CD14-positive monocyte (primary cell): ENCODE measurements at regions not wholly inside any gene's neighbourhood (a gene's known extent, or its start where the extent isn't known, plus 50 kb on each side); places are given as distances from the start of the nearest gene placed in this dataset.

Experiments used
- DNase-seq, 3 donors: peaks; one replicate each; pipeline ENCODE4 v3.0.0-alpha.2; 2011 to 2022
- H2AFZ ChIP-seq: 2 replicates; pipeline ENCODE4 v1.6.0; 2012; ENCODE audit warnings: mild to moderate bottlenecking, low read depth, low read length, inconsistent platforms; ENCODE audit not compliant: insufficient read depth, poor library complexity, severe bottlenecking
- H3K27ac ChIP-seq, 2 donors: 1 replicate in 1 of 2; 2 replicates in 1 of 2; pipeline ENCODE4 v1.5.1; 2012 to 2013; ENCODE audit warnings: low read length in 2 of 2, control low read depth in 1 of 2, inconsistent platforms in 1 of 2, low read depth in 1 of 2, mild to moderate bottlenecking in 1 of 2
- H3K27me3 ChIP-seq, 2 donors: one replicate each; pipeline versions ENCODE4 v1.6.0 to v1.6.1; 2011 to 2013; ENCODE audit warnings: low read length in 2 of 2; ENCODE audit not compliant: control insufficient read depth in 2 of 2, insufficient read depth in 2 of 2
- H3K36me3 ChIP-seq, 2 donors: replicated peaks in 1 of 2; 1 replicate in 1 of 2; 2 replicates in 1 of 2; pipeline versions ENCODE4 v1.5.1 to v1.6.1; 2012 to 2013; ENCODE audit warnings: low read length in 2 of 2, control low read depth in 1 of 2, inconsistent platforms in 1 of 2, mild to moderate bottlenecking in 1 of 2; ENCODE audit not compliant: insufficient read depth in 2 of 2, control insufficient read depth in 1 of 2
- H3K4me1 ChIP-seq, 2 donors: 1 replicate in 1 of 2; 2 replicates in 1 of 2; pipeline versions ENCODE4 v1.5.1 to v1.6.1; 2012 to 2013; ENCODE audit warnings: low read length in 2 of 2, control low read depth in 1 of 2, inconsistent platforms in 1 of 2, mild to moderate bottlenecking in 1 of 2, moderate library complexity in 1 of 2; ENCODE audit not compliant: insufficient read depth in 2 of 2, control insufficient read depth in 1 of 2
- H3K4me2 ChIP-seq: replicated peaks from 2 replicates; pipeline ENCODE3; 2012; ENCODE audit warnings: low read length, moderate library complexity, mild to moderate bottlenecking; ENCODE audit not compliant: poor library complexity, severe bottlenecking; ENCODE audit errors: extremely low read depth
- H3K4me3 ChIP-seq, 3 experiments: fragments of 200-600 bp in 1 of 3; sonication (generic) in 1 of 3; replicated peaks in 1 of 3; 1 replicate in 2 of 3; 2 replicates in 1 of 3; pipeline ENCODE4 v1.5.1; 2011 to 2013; ENCODE audit warnings: low read length in 3 of 3, mild to moderate bottlenecking in 3 of 3, control low read depth in 2 of 3, low read depth in 2 of 3, inconsistent platforms in 1 of 3, moderate library complexity in 1 of 3
- H3K79me2 ChIP-seq: 2 replicates; pipeline ENCODE4 v1.6.0; 2012; ENCODE audit warnings: mild to moderate bottlenecking, control low read depth, inconsistent platforms, low read length, moderate library complexity; ENCODE audit not compliant: insufficient read depth
- H3K9ac ChIP-seq: 2 replicates; pipeline ENCODE4 v1.6.0; 2017; ENCODE audit warnings: low read length, mild to moderate bottlenecking; ENCODE audit not compliant: insufficient read depth, poor library complexity, severe bottlenecking
- H3K9me3 ChIP-seq, 2 donors: replicated peaks in 1 of 2; 1 replicate in 1 of 2; 2 replicates in 1 of 2; pipeline versions ENCODE4 v1.5.1 to v1.6.1; 2012 to 2013; ENCODE audit warnings: low read length in 2 of 2, control low read depth in 1 of 2; ENCODE audit not compliant: control insufficient read depth in 1 of 2, insufficient read depth in 1 of 2
- H4K20me1 ChIP-seq: 2 replicates; pipeline ENCODE4 v1.6.0; 2012; ENCODE audit warnings: mild to moderate bottlenecking, low read length, control low read depth, moderate library complexity; ENCODE audit not compliant: insufficient read depth
- H3K27ac Mint-ChIP-seq, 7 donors: one replicate each; pipeline ENCODE4 v1.8.0; 2020; ENCODE audit warnings: mild to moderate bottlenecking in 7 of 7, mixed read lengths in 7 of 7, moderate library complexity in 6 of 7, inconsistent platforms in 2 of 7
- H3K27me3 Mint-ChIP-seq, 3 donors: one replicate each; pipeline ENCODE4 v1.8.0; 2021 to 2022; ENCODE audit warnings: low read depth in 3 of 3, mild to moderate bottlenecking in 3 of 3, mixed read lengths in 3 of 3, moderate library complexity in 3 of 3, inconsistent platforms in 1 of 3
- H3K36me3 Mint-ChIP-seq, 2 donors: one replicate each; pipeline ENCODE4 v1.8.0; 2020; ENCODE audit warnings: mixed read lengths in 2 of 2, inconsistent platforms in 1 of 2, mild to moderate bottlenecking in 1 of 2
- H3K4me1 Mint-ChIP-seq: one replicate; pipeline ENCODE4 v1.8.0; 2020; ENCODE audit warnings: mild to moderate bottlenecking, mixed read lengths
- H3K4me3 Mint-ChIP-seq, 2 donors: one replicate each; pipeline ENCODE4 v1.8.0; 2020; ENCODE audit warnings: mild to moderate bottlenecking in 2 of 2, mixed read lengths in 2 of 2, moderate library complexity in 1 of 2
- H3K9me3 Mint-ChIP-seq, 7 donors: one replicate each; pipeline ENCODE4 v1.8.0; 2020 to 2022; ENCODE audit warnings: mixed read lengths in 7 of 7, mild to moderate bottlenecking in 6 of 7, moderate library complexity in 6 of 7, inconsistent platforms in 2 of 7
- WGBS: methylation state at CpG from one replicate; pipeline ENCODE4 v1.1.5; 2013; ENCODE audit warnings: missing lambda C conversion rate; ENCODE audit not compliant: insufficient coverage; 5-methylcytosine and 5-hydroxymethylcytosine counted together
- intact Hi-C, 2 donors: fragments of 100-400 bp; cut with micrococcal nuclease; formaldehyde crosslinking; loops; one replicate each; pipeline versions ENCODE4 v1.15.0 to v1.15.1; 2023
- TF ChIP-seq, protein P1 (sequence below): fragments of 200-600 bp; IDR thresholded peaks from one replicate; pipeline ENCODE4 v1.8.0; 2022; ENCODE audit warnings: antibody characterized with exemption, mild to moderate bottlenecking

DNA sequence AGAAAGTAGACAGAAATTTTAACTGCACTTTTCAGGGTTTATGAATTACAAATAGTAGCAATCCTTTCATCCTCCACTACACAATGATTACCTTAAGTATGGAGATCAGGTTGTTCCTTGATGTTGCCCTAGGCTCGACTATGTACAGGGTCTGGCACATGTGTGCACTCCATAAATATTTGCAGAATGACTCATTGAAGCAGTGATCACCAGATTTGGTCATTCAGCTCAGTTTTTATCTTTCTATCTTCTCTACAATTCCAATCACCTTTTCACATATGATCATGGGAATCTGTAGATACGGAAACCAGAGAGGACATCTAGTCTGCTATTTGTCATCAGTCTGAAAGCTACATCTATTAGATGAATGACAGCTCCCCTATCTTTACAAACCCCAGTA, 171.7 kb upstream of the HCCS start:
- Mint-ChIP-seq H3K36me3 (no peaks in the 10 kb centered on the region), H3K4me1 (no peaks in the 10 kb centered on the region), H3K27ac (no peak overlapping the region), H3K27me3 (no peaks in the 10 kb centered on the region), H3K9me3 (peaks cover 0 to 3% (median 2%) of the 10 kb centered on the region in 7 donors), H3K4me3 (no peak overlapping the region)
- Histone ChIP-seq H2AFZ (no peak overlapping the region), H3K9me3 (peaks cover 0 to 3% of the 10 kb centered on the region in 2 donors), H3K27ac (no peak overlapping the region), H3K4me1 (no peaks in the 10 kb centered on the region), H4K20me1 (no peaks in the 10 kb centered on the region), H3K4me2 (no peak overlapping the region), H3K79me2 (no peaks in the 10 kb centered on the region), H3K36me3 (no peaks in the 10 kb centered on the region), H3K4me3 (no peak overlapping the region), H3K9ac (no peak overlapping the region), H3K27me3 (no peaks in the 10 kb centered on the region)
- TF ChIP-seq, protein P1, sequence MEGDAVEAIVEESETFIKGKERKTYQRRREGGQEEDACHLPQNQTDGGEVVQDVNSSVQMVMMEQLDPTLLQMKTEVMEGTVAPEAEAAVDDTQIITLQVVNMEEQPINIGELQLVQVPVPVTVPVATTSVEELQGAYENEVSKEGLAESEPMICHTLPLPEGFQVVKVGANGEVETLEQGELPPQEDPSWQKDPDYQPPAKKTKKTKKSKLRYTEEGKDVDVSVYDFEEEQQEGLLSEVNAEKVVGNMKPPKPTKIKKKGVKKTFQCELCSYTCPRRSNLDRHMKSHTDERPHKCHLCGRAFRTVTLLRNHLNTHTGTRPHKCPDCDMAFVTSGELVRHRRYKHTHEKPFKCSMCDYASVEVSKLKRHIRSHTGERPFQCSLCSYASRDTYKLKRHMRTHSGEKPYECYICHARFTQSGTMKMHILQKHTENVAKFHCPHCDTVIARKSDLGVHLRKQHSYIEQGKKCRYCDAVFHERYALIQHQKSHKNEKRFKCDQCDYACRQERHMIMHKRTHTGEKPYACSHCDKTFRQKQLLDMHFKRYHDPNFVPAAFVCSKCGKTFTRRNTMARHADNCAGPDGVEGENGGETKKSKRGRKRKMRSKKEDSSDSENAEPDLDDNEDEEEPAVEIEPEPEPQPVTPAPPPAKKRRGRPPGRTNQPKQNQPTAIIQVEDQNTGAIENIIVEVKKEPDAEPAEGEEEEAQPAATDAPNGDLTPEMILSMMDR: no peak
- no peak for DNase-seq
- no CpG with 5 or more reads among the region's 2 CpGs for WGBS
- intact Hi-C loops: no loop called here

DNA sequence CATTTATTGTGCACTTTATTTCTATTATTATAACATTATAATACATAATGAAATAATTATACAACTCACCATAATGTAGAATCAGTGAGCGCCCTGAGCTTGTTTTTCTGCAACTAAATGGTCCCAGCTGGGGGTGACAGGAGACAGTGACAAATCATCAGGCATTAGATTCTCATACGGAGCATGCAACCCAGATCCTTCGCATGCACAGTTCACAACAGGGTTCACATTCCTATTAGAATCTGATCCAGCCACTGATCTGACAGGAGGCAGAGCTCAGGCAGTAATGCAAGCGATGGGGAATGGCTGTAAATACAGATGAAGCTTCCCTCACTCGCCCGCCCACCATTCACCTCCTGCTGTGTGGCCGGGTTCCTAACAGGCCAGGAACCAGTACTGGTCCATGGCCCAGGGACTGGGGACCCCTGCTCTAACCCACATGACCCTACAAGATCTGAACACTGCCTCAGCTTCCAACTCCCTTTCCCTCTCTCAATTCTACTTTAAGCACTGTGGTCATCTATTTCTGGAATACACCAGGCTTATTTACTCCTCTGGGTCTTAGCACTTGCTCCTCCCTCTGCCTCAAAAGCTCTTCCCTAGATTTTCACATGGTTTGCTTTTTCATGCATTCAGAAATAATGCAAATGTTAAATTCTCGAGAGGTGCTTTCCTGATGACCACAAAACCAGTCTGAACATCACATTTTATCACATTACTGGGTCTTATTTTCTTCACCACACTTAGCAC, 166.8 kb upstream of the HCCS start:
- H3K36me3 Mint-ChIP-seq: no peaks in the 10 kb centered on the region
- Histone ChIP-seq H2AFZ (no peak overlapping the region), H3K79me2 (no peaks in the 10 kb centered on the region), H3K4me2 (no peak overlapping the region), H3K4me3 (no peak overlapping the region), H3K27me3 (no peaks in the 10 kb centered on the region), H3K9ac (no peak overlapping the region), H3K27ac (no peak overlapping the region), H3K4me1 (no peaks in the 10 kb centered on the region), H3K36me3 (no peaks in the 10 kb centered on the region), H4K20me1 (no peaks in the 10 kb centered on the region), H3K9me3 (peaks cover 0 to 3% of the 10 kb centered on the region in 2 donors)
- 95% methylated on average over 4 of the region's 8 CpGs for WGBS
- DNase-seq: no peak
- no peak overlapping the region for H3K27ac Mint-ChIP-seq
- peaks cover 0 to 1% (median 0%) of the 10 kb centered on the region in 3 donors for H3K27me3 Mint-ChIP-seq
- H3K4me1 Mint-ChIP-seq: no peaks in the 10 kb centered on the region
- TF ChIP-seq, protein P1: no peak
- peaks cover 0 to 3% (median 2%) of the 10 kb centered on the region in 7 donors for H3K9me3 Mint-ChIP-seq
- intact Hi-C loops: no loop called here
- H3K4me3 Mint-ChIP-seq: no peak overlapping the region
